WTC11 (cell line): ENCODE measurements at regions not wholly inside any gene's neighbourhood (a gene's known extent, or its start where the extent isn't known, plus 50 kb on each side); places are given as distances from the start of the nearest gene placed in this dataset.
"Not testable (repeated sequence)": the region's sequence is repeated elsewhere in the genome, so short reads cannot be mapped to it uniquely, and the experiment has no call there.

Experiments used
- ATAC-seq: fragments of 200-7000 bp; cut with Tn5 transposase; 2 replicates; pipeline ENCODE4 v1.10.0; 2021; ENCODE audit warnings: mild to moderate bottlenecking, moderate library complexity
- CTCF ChIA-PET: fragments of 300-600 bp; sonication (Branson Sonifier 250); formaldehyde crosslinking; loops from one replicate; lab custom pipeline; 2021; ENCODE audit warnings: antibody characterized with exemption; lab: Charles Lee
- POLR2A ChIA-PET: fragments of 350-600 bp; sonication (Branson Sonifier 250); formaldehyde crosslinking; loops from one replicate; lab custom pipeline; 2021; ENCODE audit warnings: antibody characterized with exemption; lab: Charles Lee
- DNase-seq: peaks from one replicate; pipeline ENCODE4 v3.0.0; 2021; ENCODE audit warnings: low spot score
- H3K27ac Mint-ChIP-seq: 2 replicates; pipeline ENCODE4 v1.8.0; 2021; ENCODE audit warnings: mixed read lengths
- H3K27me3 Mint-ChIP-seq: 2 replicates; pipeline ENCODE4 v1.8.0; 2021; ENCODE audit warnings: low read depth, mild to moderate bottlenecking, moderate library complexity, mixed read lengths
- H3K36me3 Mint-ChIP-seq: 2 replicates; pipeline ENCODE4 v1.8.0; 2021; ENCODE audit warnings: mixed read lengths
- H3K4me1 Mint-ChIP-seq: 2 replicates; pipeline ENCODE4 v1.8.0; 2022; ENCODE audit warnings: mixed read lengths
- H3K4me3 Mint-ChIP-seq: 2 replicates; pipeline ENCODE4 v1.8.0; 2021; ENCODE audit warnings: mild to moderate bottlenecking, moderate library complexity, mixed read lengths
- H3K9me3 Mint-ChIP-seq: 2 replicates; pipeline ENCODE4 v1.8.0; 2021; ENCODE audit warnings: mixed read lengths
- ATF1 ChIP-seq: sonication (generic); formaldehyde crosslinking; IDR thresholded peaks from 2 replicates; pipeline ENCODE4 v1.8.1; 2023; ENCODE audit warnings: mild to moderate bottlenecking, moderate library complexity, missing genetic modification reagents
- ATF3 ChIP-seq: sonication (generic); formaldehyde crosslinking; conservative IDR thresholded peaks from 2 replicates; pipeline ENCODE4 v1.8.1; 2022; ENCODE audit warnings: mild to moderate bottlenecking, missing genetic modification reagents
- ATF6 ChIP-seq: sonication (generic); formaldehyde crosslinking; IDR thresholded peaks from 2 replicates; pipeline ENCODE4 v1.8.1; 2023; ENCODE audit warnings: mild to moderate bottlenecking, missing genetic modification reagents
- CBFB ChIP-seq: sonication (generic); formaldehyde crosslinking; IDR thresholded peaks from 2 replicates; pipeline ENCODE4 v1.8.1; 2022; ENCODE audit warnings: mild to moderate bottlenecking, low read depth, missing genetic modification reagents
- CTCF ChIP-seq: fragments of 200-600 bp; IDR thresholded peaks from 2 replicates; pipeline ENCODE4 v1.8.0; 2022; ENCODE audit warnings: antibody characterized with exemption
- EMX1 ChIP-seq: fragments of 250-450 bp; sonication (Bioruptor Pico); IDR thresholded peaks from 2 replicates; pipeline ENCODE4 v1.8.0; 2021; ENCODE audit warnings: mild to moderate bottlenecking
- FOXJ3 ChIP-seq: sonication (generic); formaldehyde crosslinking; IDR thresholded peaks from 2 replicates; pipeline ENCODE4 v1.9.0; 2021; ENCODE audit warnings: missing genetic modification reagents, mild to moderate bottlenecking, borderline replicate concordance
- FOXP1 ChIP-seq: sonication (generic); formaldehyde crosslinking; IDR thresholded peaks from 2 replicates; pipeline ENCODE4 v1.8.0; 2022; ENCODE audit warnings: missing genetic modification reagents, mild to moderate bottlenecking, moderate library complexity, borderline replicate concordance
- GTF2I ChIP-seq: fragments of 250-450 bp; sonication (Bioruptor Pico); conservative IDR thresholded peaks from 2 replicates; pipeline ENCODE4 v1.4.0; 2021; ENCODE audit warnings: mild to moderate bottlenecking
- MAX ChIP-seq: sonication (generic); formaldehyde crosslinking; IDR thresholded peaks from 2 replicates; pipeline ENCODE4 v1.8.0; 2022; ENCODE audit warnings: mild to moderate bottlenecking, missing genetic modification reagents
- MXD4 ChIP-seq: fragments of 250-450 bp; sonication (Bioruptor Pico); IDR thresholded peaks from 2 replicates; pipeline ENCODE4 v1.8.0; 2021; ENCODE audit warnings: mild to moderate bottlenecking, moderate library complexity, borderline replicate concordance
- MYBL2 ChIP-seq: sonication (generic); formaldehyde crosslinking; IDR thresholded peaks from 2 replicates; pipeline ENCODE4 v1.8.1; 2023; ENCODE audit warnings: mild to moderate bottlenecking, moderate library complexity, missing genetic modification reagents
- NR1H2 ChIP-seq: sonication (generic); formaldehyde crosslinking; IDR thresholded peaks from 2 replicates; pipeline ENCODE4 v1.9.0; 2021; ENCODE audit warnings: mild to moderate bottlenecking, moderate library complexity, missing genetic modification reagents
- PRRX2 ChIP-seq: fragments of 250-450 bp; sonication (Bioruptor Pico); IDR thresholded peaks from 2 replicates; pipeline ENCODE4 v1.8.0; 2021; ENCODE audit warnings: mild to moderate bottlenecking
- ZNF121 ChIP-seq: sonication (generic); formaldehyde crosslinking; IDR thresholded peaks from 2 replicates; pipeline ENCODE4 v1.8.0; 2023; ENCODE audit warnings: missing genetic modification reagents
- ZNF416 ChIP-seq: fragments of 250-450 bp; sonication (Bioruptor Pico); IDR thresholded peaks from 2 replicates; pipeline ENCODE4 v1.9.0; 2021; ENCODE audit warnings: mild to moderate bottlenecking, inconsistent platforms
- ZNF671 ChIP-seq: fragments of 250-450 bp; sonication (Bioruptor Pico); IDR thresholded peaks from 2 replicates; pipeline ENCODE4 v1.8.0; 2021; ENCODE audit warnings: mild to moderate bottlenecking
- TF ChIP-seq, protein P1 (sequence below): fragments of 250-450 bp; sonication (Bioruptor Pico); IDR thresholded peaks from 2 replicates; pipeline ENCODE4 v1.9.0; 2021; ENCODE audit warnings: mild to moderate bottlenecking, borderline replicate concordance
- TF ChIP-seq, protein P2 (sequence below): fragments of 250-450 bp; sonication (Bioruptor Pico); IDR thresholded peaks from 2 replicates; pipeline ENCODE4 v1.9.0; 2021; ENCODE audit warnings: moderate library complexity, mild to moderate bottlenecking, inconsistent platforms, borderline replicate concordance

GRCh38 chrX:106481341-106481740 is 130.4 kb upstream of the RADX start:
- Mint-ChIP-seq H3K36me3 (no peaks in the 10 kb centered on the region), H3K27me3 (no peaks in the 10 kb centered on the region), H3K4me1 (peaks cover 21% of the 10 kb centered on the region), H3K9me3 (no peaks in the 10 kb centered on the region), H3K27ac (no peak overlapping the region), H3K4me3 (no peak overlapping the region)
- ATAC-seq = peak; percentile 69
- ChIA-PET CTCF (interaction anchor here (0.7 to 1.4 kb wide), 4 partner anchors 12 to 446 kb away, joined by 3 to 4 read pairs (median 3); partner anchors contain the start of gene RADX), POLR2A (no interaction called here)
- TF ChIP-seq CTCF (0 out of 2 replicates have a peak, but pooled peaks have one; percentile 48), MYBL2 (CRISPR knock-in tag) (no peak), NR1H2 (CRISPR knock-in tag) (no peak)
- TF ChIP-seq, protein P1, sequence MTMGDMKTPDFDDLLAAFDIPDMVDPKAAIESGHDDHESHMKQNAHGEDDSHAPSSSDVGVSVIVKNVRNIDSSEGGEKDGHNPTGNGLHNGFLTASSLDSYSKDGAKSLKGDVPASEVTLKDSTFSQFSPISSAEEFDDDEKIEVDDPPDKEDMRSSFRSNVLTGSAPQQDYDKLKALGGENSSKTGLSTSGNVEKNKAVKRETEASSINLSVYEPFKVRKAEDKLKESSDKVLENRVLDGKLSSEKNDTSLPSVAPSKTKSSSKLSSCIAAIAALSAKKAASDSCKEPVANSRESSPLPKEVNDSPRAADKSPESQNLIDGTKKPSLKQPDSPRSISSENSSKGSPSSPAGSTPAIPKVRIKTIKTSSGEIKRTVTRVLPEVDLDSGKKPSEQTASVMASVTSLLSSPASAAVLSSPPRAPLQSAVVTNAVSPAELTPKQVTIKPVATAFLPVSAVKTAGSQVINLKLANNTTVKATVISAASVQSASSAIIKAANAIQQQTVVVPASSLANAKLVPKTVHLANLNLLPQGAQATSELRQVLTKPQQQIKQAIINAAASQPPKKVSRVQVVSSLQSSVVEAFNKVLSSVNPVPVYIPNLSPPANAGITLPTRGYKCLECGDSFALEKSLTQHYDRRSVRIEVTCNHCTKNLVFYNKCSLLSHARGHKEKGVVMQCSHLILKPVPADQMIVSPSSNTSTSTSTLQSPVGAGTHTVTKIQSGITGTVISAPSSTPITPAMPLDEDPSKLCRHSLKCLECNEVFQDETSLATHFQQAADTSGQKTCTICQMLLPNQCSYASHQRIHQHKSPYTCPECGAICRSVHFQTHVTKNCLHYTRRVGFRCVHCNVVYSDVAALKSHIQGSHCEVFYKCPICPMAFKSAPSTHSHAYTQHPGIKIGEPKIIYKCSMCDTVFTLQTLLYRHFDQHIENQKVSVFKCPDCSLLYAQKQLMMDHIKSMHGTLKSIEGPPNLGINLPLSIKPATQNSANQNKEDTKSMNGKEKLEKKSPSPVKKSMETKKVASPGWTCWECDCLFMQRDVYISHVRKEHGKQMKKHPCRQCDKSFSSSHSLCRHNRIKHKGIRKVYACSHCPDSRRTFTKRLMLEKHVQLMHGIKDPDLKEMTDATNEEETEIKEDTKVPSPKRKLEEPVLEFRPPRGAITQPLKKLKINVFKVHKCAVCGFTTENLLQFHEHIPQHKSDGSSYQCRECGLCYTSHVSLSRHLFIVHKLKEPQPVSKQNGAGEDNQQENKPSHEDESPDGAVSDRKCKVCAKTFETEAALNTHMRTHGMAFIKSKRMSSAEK (CRISPR knock-in tag) = no peak
- peak; percentile 11 for DNase-seq

DNA sequence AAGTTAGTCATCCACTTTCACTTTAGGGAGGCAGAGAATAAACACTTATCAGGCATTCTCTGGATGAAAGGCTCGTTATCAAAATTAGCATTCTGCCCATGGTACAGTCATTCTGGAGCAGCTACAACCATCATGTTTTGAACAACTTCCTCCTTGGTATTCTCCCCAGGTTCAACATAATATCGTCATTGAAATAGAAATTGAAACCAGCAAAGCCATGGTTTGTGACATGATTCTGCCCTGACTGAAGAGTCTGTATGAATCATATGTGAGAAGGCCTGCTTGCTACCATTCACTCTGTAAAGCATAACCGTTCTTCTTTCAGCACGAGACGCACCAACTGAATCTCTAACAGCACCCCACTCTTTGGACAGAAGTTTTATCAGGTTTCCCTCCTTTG is 127.5 kb upstream of the RADX start:
- no peaks in the 10 kb centered on the region for H3K9me3 Mint-ChIP-seq
- no peak overlapping the region for H3K4me3 Mint-ChIP-seq
- CTCF ChIA-PET = no interaction called here

DNA sequence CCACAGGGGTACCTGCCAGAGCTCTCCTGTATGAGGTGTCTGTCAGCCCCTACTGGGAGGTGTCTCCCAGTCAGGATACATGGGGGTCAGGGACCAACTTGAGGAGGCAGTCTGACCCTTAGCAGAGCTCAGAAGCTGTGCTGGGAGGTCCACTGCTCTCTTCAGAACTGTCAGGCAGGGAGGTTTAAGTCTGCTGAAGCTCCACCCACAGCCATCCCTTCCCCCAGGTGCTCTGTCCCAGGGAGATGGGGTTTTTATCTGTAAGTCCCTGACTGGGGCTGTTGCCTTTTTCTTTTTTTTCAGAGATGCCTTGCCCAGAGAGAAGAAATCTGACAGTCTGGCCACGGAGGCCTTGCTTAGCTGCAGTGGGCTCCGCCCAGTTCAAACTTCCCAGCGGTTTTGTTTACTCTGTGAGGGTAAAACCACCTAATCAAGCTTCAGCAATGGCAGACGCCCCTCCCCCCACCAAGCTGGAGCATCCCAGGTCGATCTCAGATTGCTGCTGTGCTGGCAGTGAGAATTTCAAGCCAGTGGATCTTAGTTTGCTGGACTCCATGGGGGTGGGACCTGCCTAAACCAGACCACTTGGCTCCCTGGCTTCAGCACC is 118.5 kb upstream of the RADX start:
- CTCF ChIA-PET = interaction anchor here (1.8 kb wide), 1 partner anchor 12 kb away, joined by 4 read pairs; no protein-coding TSS in a partner anchor
- Mint-ChIP-seq H3K4me3 (peak overlapping the region; percentile 52), H3K4me1 (peaks cover 13% of the 10 kb centered on the region), H3K9me3 (peaks cover 11% of the 10 kb centered on the region)
- not testable (repeated sequence) for H3K27ac Mint-ChIP-seq, H3K27me3 Mint-ChIP-seq, H3K36me3 Mint-ChIP-seq
- ATAC-seq (peak; percentile 72), DNase-seq (peak; percentile 52)
- POLR2A ChIA-PET = interaction anchor here (0.6 to 1.2 kb wide), 2 partner anchors 233 to 248 kb away, joined by 3 to 5 read pairs; partner anchors contain the start of gene RNF128

More for the DNA sequence above, 127.5 kb upstream of the RADX start:
- POLR2A ChIA-PET = no interaction called here
- DNase-seq = no peak
- H3K4me1 Mint-ChIP-seq = peaks cover 15% of the 10 kb centered on the region
- TF ChIP-seq GTF2I (CRISPR knock-in tag) = no peak
- TF ChIP-seq FOXP1 (CRISPR knock-in tag) = no peak
- TF ChIP-seq FOXJ3 = no peak
- TF ChIP-seq, all 79 proteins: peak for 0
- no peak for ATAC-seq
- H3K27ac Mint-ChIP-seq = no peak overlapping the region
- H3K36me3 Mint-ChIP-seq = no peaks in the 10 kb centered on the region
- H3K27me3 Mint-ChIP-seq = 0 out of 2 replicates have a peak, but pooled peaks cover 4% of the 10 kb centered on the region

- ChIA-PET CTCF (no interaction called here), POLR2A (no interaction called here)
- Mint-ChIP-seq H3K36me3 (no peaks in the 10 kb centered on the region), H3K4me1 (peaks cover 10% of the 10 kb centered on the region), H3K27ac (no peak overlapping the region), H3K27me3 (peaks cover 7% of the 10 kb centered on the region), H3K4me3 (no peak overlapping the region), H3K9me3 (peaks cover 9% of the 10 kb centered on the region; the same call in 1 of the 2 replicates)
- ATAC-seq (no peak), DNase-seq (no peak)
- TF ChIP-seq ATF1 (CRISPR knock-in tag) (no peak), ZNF671 (CRISPR knock-in tag) (no peak), CBFB (CRISPR knock-in tag) (no peak), ZNF416 (no peak), FOXP1 (CRISPR knock-in tag) (no peak), ZNF121 (CRISPR knock-in tag) (no peak), PRRX2 (CRISPR knock-in tag) (no peak), MAX (CRISPR knock-in tag) (no peak), MXD4 (CRISPR knock-in tag) (no peak), EMX1 (CRISPR knock-in tag) (no peak), ATF3 (CRISPR knock-in tag) (no peak), ATF6 (no peak)
- TF ChIP-seq, protein P2, sequence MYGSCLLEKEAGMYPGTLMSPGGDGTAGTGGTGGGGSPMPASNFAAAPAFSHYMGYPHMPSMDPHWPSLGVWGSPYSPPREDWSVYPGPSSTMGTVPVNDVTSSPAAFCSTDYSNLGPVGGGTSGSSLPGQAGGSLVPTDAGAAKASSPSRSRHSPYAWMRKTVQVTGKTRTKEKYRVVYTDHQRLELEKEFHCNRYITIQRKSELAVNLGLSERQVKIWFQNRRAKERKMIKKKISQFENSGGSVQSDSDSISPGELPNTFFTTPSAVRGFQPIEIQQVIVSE (CRISPR knock-in tag) = no peak
Measured at GRCh38 chrX:106499473-106499872, 112.3 kb upstream of the RADX start.
